ENCODE measurements at regions not wholly inside any gene's neighbourhood (a gene's known extent, or its start where the extent isn't known, plus 50 kb on each side); places are given as distances from the start of the nearest gene placed in this dataset.

DNA sequence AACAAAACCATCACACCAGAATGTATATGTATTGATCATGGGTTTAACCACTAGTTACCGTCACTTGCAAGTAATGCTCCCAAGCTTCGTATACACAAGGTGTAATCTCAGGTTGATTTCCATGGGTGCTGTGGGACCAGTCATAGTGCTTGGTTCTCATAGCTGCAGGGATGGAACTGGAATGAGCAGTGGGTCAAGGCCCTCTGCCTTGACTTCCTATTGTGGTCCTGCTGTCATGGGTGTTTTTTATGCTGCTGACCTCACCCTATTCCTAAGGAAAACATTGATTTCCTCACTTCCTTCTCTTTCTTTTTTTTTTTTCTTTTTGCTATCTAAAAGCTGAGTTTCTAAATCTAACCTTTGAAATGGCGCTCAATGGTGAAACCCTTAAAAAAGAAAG, 325.6 kb upstream of the RASGRP1 start:
- no peak for DNase-seq

DNA sequence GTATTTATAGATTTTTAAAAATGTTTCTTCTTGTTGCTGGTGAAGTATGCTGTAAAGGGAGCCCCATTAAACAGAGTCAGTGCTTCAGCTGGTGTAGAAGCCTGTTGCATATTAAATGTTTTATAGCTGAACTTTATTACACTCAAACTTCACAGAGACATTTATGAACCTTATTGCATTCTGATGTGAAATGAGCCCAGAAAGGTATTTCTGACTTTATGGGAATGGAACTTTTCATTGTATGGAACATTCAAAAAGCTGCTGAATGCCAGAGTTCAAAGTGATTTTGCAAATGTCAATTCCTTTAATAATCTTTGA, 329.3 kb upstream of the RASGRP1 start:
- DNase-seq = no peak

DNA sequence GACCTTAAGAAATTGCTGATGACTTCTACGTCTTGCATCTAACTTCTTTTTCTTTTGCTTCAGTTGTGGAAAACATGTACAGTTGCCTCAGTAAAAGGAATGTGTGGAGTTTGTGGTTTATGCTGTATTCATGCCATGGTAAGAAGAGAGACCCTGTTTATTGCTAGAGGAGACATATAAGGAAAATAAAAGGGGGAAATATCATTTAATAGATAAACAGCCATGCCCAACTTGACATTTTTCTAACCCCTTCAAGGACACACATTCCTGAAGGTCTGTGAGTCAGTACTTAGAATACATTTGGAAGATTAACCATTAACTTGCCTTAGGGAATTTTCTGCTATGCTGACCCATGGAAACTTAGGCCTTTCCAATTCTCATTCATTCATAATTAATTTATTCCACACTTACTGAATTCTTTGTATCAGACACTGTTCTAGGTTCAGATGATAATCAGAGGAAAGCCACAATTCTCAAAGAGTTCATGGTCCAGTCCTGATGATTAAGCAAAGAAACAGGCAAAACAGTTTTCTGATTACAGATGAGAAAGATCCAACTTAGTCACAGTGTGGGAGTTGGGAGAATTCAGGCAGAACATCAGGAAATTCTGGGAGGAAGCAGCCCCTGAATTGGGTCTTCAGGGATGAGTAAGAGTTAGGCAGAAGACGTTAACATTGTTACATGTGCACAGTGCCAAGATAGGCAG, 329.8 kb upstream of the RASGRP1 start:
- DNase-seq = no peak

DNA sequence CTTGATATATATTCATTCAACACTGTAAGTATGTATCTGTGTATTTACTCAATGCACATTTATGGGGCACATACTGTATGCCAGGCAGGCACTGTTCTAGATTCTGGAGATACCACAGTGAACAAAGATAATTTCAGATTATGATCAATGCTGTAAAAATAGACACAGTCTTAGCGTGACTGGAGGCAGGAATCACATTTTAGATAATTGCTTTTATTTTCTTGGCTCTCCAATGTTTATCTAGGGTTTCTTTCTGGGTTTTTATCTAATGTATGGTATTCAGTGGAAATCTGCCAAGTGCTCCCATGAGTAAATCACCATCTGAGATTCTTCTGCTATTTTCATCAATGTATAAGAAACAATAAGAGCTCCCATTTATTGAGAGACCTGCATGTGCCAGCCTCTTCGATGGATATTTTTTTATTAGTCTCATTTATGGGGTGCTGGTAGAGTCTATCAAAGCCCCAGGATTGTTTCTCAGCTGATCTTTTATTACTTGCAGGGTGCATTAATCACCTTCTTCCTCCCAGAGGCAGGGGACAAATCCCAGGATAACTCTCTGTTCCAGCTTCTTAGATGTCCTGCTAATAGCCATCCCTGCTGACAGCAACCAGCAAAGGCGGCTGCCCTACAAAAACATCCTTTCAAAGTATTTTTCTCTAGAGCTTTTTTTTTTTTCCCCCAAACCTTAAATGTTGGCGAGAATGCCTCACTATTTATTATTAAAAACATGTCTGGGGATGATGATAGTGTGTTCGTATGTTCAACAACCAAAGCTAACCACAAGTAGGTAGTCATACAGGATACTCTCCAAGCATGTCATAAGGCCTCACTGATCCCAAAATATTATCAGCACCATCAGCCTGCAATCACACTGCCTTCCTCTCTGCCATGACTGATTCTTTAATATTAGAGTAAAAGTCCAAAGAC, 331.0 kb upstream of the RASGRP1 start:
- no peak for DNase-seq

DNA sequence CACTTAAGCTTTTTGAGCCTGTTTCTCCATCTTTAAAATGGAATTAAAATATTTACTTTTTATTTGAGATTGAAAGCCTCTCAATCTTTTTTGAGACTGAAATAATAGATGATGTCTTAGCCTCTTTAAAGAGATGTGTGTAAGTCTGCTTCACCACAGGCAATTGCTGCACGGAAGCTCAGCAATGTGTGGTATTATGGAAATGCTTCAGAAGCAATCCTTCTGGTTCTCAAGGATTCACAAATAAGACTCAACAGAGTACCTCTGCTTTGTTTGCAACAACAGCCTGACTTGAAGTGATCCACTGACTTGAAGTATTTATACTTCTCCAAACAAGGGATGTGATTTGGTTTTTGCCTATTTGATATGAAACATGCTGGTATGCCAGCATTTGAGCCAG, 332.0 kb upstream of the RASGRP1 start:
- DNase-seq = no peak

DNA sequence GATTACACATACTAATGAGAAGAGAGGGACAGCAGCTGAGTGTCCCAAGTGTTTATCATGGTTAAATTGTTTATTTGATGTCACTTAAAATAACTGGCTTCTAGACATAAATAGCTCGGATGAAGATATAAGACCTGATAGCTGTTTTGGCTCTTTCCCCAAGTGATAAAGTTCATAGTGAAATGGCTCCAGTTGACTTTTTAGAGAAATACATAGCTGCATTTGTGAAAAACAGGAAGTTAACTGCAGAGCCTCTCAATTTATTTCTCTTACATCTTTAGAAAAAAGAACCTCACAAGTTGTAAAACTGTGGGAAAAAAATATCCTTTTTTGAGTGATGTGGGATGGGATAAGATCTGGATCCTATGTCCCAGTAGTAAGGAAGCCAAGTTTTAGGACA, 332.9 kb upstream of the RASGRP1 start:
- no peak for DNase-seq

DNA sequence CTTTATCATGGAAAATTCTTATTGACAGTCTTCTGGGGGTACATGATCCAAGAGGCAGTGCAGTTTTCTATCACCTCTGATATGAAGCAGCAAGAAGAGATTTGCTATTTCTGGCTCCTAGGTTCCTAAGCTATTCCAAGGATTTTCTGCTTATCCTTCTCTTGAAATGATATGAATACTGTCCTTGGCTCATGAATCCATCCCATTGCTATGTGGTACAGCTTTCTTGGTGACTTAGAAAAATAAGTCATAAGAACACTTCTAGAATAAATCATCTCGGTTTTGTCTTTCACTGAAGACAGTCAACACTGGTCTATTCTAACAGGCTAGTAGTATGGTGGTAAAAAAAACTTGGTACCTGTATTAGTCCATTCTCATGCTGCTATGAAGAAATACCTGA, 333.6 kb upstream of the RASGRP1 start:
- no peak for DNase-seq

DNA sequence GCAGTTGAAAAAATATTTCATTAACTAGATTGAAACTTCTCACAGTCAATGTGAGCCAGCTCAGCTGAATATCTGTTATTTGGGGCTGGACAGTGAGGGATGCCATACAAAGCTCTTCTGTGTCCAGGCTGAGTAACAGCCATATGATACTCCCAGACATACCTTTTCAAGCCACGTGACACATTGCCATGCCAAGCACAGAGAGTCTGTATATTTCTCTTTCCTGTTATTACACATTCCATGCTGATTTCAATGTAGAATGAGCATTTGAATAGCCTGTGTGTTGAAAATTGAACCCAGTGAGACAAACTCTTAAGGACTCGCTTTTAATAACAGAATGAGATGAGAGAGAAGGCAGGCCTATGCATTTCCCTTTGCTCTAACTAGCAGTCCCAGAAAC, 334.7 kb upstream of the RASGRP1 start:
- DNase-seq = no peak

DNA sequence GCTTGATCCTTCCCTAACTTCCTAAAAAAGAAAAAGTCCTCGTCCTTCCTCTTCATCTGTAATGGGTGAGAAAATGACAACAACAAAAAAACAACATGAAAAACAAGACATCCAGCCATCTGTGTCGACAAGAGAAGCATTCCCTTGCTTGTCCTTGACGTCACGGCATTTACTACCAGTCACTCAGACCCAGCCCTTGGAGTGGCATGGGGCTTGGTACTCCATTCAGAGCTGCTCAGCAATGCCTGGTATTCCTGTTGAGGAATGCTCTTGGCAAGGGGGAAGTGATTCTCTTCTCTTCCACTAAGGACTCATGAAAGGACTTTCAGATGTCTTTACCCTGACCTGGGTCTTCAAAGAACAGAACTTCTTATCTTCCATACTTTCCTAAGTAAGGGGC, 339.7 kb upstream of the RASGRP1 start:
- no peak for DNase-seq

DNA sequence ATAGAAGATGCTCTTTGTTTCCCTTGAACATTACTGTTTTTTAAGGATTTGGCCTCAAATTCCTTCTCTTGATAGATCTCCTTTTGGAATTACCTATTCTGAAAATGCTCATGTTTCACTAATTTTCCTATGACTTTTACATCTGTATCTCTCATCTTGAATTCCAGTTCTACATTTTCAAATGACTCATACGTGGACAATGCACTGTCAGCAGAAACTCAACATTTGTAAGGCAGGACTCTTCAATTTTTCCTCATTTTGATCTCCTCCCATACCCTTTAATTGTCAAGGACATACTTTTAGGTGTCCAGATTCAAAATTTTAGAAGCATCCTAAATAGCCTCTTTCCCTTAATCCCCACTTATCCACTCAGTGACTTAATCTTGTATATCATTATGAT, 341.0 kb upstream of the RASGRP1 start:
- DNase-seq = no peak

DNA sequence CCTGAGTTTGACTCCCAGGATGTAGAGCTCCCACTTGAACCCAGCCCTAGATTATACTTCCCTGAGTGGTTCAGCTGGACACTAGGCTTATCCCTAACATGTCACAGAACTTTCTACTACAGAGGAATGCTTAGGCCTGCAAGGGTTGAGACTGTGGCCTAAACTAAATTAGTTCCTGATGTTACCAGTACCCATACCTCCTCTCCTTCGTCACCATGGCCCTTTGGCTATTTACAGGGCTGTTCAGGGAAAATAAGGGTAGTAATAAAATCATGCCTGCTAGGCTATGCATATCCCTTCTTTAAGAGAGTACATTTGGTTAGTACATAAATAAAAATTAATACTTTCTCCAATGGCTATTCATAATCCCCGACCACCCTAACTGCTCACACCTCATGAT, 356.4 kb upstream of the RASGRP1 start:
- no peak for DNase-seq

DNA sequence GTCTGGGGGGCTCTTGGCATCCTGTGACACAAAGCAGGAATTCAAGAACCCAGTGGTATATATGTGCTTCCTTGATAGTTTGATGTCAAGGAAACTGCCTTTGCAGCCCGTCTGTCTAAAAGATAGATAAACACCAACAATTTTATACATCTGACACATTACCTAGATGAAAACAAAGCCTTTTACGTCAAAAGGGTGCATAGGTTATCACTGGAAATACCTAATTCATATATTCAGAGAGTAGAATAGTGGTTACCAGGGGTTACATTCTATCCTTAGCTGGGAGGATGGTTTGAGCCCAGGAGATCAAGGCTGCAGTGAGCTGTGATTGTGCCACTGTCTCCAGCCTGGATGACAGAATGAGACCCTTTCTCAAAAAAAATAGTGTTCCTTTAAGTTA, 356.9 kb upstream of the RASGRP1 start:
- DNase-seq = no peak

DNA sequence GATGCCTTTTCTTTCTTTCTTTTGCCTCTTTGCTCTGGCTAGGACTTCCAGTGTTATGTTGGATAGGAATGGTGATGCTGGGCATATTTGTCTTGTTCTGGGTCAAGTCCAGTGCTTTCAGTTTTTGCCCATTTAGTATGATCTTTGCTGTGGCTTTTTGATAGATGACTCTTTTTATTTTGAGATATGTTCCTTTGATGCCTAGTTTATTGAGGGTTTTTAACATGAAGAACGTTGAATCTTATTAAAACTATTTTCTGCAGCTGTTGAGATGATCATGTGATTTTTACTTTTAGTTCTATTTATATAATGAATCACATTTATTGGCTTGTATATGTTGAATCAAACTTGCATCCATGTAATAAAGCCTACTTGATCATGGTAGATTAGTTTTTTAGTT, 363.8 kb upstream of the RASGRP1 start:
- DNase-seq = no peak

DNA sequence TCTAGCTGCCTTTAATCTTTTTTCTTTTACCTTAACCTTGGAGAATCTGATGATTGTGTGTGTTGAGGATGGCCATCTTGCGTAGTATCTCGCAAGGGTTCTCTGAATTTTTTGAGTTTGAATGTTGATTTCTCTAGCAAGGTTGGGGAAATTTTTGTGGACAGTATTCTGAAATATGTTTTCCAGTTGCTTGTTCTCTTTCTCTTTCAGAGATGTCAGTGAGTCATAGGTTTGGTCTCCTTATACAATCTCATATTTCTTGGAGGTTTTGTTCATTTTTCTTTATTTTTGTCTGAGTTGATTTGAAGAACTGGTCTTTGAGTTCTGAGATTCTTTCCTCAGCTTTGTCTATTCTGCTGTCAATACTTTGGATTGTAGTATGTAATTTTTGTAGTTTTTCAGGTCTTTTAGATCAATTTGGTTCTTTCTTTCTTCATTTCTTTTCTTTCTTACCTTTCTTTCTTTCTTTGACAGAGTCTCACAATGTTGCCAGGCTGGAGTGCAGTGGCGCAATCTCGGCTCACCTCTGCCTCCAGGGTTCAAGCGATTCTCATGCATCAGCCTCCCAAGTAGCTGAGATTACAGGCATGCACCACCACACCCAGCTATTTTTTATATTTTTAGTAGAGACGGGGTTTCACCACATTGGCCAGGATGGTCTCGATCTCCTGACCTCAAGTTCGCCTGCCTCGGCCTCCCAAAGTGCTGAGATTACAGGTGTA, 366.4 kb upstream of the RASGRP1 start:
- no peak for DNase-seq

DNA sequence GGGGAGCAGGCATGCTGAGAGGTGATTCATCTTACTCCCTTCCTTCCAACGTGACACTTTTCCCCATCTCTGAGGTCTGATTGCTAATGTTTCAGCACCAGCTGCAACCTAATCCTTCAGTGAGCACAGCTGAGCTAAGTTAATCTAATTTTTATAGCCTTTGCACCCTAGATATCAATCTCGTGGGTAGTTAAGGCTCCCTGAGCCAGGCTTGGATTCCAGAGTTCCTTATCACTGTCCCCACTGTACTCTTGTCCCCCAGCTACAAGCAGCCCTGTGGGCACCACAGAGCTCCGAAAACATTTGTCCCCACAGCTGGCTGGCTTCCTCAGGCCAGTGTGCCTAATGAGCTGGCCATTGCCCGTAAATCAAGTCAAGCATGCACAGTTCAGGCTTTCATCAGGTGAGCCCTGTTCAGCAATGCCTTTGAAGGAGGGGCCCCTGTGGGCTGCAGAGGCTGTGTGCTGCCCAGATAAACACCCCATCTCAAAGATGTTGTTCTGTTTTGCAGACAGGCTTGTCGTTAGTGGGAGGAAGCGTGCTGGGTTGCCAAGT, 376.9 kb upstream of the RASGRP1 start:
- DNase-seq = no peak

DNA sequence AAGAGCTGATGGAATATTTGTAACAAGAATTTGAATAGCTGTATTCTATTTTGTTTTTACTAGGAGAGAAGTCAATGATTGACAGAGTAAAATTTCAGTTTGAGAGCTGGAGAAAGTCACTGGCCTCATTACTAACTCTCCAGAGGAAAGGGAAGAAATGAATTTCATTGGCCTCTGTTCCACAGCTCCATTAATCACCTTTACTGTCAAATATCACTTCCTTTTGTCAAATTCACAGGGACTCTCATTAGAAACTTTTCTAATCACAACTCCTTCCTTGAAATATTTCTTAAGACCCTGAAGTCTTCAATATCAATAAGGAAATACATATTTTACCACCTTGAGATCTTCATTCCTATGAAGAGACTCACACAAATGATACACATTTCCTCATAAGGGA, 379.9 kb upstream of the RASGRP1 start:
- no peak for DNase-seq

DNA sequence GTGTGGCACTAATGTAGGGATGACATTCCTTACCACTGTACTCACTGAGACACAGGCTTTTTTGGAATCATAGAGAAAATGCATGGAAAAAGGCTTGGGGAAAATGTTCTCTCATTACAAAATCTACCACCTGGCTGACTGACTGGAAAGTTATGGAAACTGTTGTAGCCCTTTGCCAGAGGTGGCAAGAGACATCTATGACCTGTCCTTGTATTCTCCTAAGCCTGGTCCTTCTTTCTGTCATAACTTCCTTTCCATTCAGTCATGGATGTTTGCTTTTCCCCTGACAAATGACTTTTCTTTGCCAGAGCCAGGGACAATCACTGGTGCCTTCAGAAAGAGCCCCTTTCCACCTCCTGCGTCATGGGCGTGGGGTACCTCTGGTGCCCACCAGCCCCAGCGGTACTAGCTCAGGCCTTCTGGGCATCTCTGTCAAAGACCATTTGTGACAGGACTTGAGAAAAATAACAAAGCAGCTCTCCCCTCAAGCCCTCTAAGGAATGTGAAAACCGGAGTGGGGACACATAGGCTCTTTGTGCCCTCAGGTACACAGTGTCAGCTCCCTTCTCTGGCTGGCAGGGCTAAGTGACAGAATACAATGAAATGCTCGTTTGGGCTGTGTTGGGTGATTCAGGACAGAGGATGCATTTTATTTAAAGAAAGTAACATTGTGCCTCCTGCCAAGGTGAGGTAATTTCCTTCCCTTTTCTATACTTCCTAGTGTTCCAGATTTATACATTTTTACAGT, 381.1 kb upstream of the RASGRP1 start:
- DNase-seq = no peak

DNA sequence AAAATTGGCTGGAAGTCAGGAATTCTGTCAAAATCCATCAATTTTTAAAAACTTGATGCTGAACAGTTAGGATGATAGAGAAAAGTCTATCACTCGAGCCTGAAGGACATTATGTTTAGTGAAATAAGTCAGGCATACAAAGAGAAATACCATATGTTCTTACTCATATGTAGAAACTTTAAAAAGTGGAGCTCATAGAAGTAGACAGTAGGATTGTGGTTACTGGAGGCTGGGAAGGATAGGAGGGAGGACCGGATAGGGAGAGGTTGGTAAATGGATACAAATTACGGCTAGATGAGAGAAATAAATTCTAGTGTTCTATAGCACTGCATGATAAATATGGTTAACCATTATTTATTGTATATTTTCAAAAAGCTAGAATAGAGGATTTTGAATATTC, 389.5 kb upstream of the RASGRP1 start:
- no peak for DNase-seq

DNA sequence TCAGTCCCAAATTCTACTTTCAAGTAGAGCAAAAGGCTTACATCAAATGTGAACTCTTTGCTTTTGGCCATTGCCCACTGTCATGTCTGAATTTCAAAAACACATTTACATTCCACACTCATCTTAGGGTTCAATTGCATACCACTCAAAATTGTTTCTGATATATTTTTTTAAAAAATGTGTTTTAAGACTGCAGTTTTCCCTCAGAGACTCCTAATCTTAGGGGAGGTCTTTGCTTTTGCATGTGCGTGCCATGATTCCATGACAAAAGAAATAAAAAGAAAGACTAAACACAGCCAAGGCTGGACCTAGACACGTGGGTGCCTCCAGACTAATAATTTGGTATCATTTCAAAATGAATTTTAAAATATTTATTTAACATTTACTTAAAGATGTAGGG, 396.8 kb upstream of the RASGRP1 start:
- no peak for DNase-seq

DNA sequence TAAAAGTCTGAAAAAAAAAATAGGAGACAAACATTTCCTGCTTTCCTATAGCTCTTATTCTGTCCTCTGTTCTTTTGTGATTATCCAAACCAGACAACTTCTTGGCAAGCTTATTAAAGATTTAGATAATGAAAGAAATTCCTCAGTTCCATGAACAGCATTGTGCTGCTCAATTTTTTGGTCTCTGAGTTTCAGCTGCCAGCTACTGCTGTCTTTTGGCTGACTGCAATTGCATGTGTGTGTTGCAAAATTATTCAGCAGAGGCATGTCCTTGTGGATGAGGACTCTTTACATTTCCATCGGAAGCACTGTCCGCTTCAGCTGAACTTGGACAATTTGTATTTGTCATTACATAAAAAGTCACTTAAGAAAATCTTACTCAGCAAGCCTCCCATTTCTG, 397.3 kb upstream of the RASGRP1 start:
- DNase-seq = no peak

DNA sequence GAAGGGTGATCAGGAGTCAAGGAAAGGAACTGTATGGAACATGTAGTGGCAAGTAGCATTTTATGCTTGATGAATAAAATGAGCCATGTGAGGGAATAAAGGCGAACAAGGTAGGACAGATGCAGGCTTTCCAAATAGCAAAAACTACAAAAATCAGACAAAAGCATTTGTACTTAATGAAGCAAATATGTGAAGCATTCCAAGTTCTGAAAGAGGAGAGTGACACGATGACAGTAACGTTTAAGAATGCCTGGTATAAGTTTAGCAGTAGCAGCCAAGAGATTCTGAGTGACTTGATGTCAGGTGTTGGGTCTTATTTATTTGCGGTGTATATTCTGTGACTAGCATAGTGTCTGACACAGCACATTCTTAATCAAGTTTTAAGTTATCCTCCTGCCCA, 408.2 kb upstream of the RASGRP1 start:
- DNase-seq = no peak

DNA sequence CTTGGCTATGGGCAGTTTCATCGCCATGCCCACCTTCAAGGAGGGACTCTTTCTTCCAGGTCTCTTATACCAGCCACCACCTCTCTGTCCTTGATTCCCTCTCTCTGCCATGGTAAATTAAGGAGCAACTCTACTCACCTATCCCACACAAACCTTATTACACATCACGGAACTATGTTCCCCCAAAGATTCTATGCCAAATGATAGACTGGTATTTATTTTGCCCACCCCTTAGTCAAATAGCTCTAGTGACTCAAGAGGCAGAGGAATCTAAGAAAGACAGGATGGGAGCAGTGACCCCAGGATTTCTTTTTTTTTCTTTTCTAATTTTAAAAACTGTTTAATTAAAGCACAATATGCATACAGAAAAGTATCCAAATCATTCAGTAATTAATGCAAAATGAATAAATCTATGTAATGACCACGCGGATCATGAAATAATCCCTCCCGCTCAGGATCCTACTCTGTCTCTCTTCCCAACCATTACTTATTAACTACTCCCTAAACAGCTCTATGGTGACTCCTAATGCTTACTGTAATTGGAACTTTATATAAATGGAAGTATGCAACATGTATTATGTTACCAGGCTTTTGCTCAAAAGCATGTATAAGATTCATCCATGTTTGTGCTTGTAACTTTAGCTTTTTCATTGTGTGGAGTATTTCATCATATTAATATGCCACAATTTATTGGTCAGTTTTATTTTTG, 410.8 kb upstream of the RASGRP1 start:
- no peak for DNase-seq

Data from T-helper 1 cell (primary cell).